ENCODE measurements at regions not wholly inside any gene's neighbourhood (a gene's known extent, or its start where the extent isn't known, plus 50 kb on each side); places are given as distances from the start of the nearest gene placed in this dataset.

DNA sequence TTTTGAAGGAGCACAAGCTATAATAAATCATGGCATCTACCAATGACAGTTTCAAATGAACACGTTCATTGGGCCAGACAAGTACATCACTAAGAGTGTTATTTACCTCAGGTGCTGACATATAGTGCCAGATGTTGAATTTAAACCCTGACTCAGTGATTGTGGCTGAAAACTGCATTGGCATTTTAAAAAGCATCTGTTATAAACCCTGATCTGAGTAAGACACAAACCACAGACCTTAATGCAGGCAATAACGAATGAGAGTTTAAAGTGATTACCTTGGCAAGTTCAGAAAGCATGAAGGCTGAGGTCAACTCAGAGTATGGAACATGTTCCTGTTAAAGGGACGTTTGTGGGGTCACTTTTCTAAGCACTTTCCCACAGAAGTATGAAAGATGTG is 865.1 kb upstream of the TMPRSS15 start:
- TF ChIP-seq, protein P1, sequence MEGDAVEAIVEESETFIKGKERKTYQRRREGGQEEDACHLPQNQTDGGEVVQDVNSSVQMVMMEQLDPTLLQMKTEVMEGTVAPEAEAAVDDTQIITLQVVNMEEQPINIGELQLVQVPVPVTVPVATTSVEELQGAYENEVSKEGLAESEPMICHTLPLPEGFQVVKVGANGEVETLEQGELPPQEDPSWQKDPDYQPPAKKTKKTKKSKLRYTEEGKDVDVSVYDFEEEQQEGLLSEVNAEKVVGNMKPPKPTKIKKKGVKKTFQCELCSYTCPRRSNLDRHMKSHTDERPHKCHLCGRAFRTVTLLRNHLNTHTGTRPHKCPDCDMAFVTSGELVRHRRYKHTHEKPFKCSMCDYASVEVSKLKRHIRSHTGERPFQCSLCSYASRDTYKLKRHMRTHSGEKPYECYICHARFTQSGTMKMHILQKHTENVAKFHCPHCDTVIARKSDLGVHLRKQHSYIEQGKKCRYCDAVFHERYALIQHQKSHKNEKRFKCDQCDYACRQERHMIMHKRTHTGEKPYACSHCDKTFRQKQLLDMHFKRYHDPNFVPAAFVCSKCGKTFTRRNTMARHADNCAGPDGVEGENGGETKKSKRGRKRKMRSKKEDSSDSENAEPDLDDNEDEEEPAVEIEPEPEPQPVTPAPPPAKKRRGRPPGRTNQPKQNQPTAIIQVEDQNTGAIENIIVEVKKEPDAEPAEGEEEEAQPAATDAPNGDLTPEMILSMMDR (IDR thresholded peaks at IDR 0.05): no peak
- TF ChIP-seq POLR2A (IDR thresholded peaks at IDR 0.05): no peak

Measured in heart left ventricle (tissue), 13 donors.